GM23338 (cell line): ENCODE measurements at regions not wholly inside any gene's neighbourhood (a gene's known extent, or its start where the extent isn't known, plus 50 kb on each side); places are given as distances from the start of the nearest gene placed in this dataset.

Experiments used
- ATAC-seq: fragments of 200-7000 bp; cut with Tn5 transposase; 3 replicates; pipeline ENCODE4 v1.9.1; 2020
- DNase-seq: peaks from one replicate; pipeline ENCODE4 v3.0.0-alpha.2; 2015; ENCODE audit warnings: low spot score
- H2AFZ ChIP-seq: fragments of 200-600 bp; sonication (generic); 2 replicates; pipeline ENCODE4 v1.8.0; 2016; ENCODE audit warnings: antibody characterized with exemption, mild to moderate bottlenecking, moderate library complexity
- H3F3A ChIP-seq: fragments of 200-600 bp; sonication (generic); replicated peaks from 2 replicates; pipeline ENCODE4 v1.8.0; 2017; ENCODE audit warnings: antibody characterized with exemption, mixed run types, low read depth
- H3K27ac ChIP-seq: fragments of 200-600 bp; sonication (generic); 2 replicates; pipeline ENCODE4 v1.6.1; 2016; ENCODE audit warnings: low read depth
- H3K27me3 ChIP-seq: fragments of 200-600 bp; sonication (generic); 2 replicates; pipeline ENCODE4 v1.8.0; 2016; ENCODE audit warnings: mild to moderate bottlenecking, mixed run types, moderate library complexity; ENCODE audit not compliant: insufficient read depth
- H3K36me3 ChIP-seq: fragments of 200-600 bp; sonication (generic); 2 replicates; pipeline ENCODE4 v1.8.0; 2016; ENCODE audit warnings: mild to moderate bottlenecking; ENCODE audit not compliant: insufficient read depth
- H3K4me1 ChIP-seq: fragments of 200-600 bp; sonication (generic); 2 replicates; pipeline ENCODE4 v1.8.0; 2016; ENCODE audit warnings: mild to moderate bottlenecking, moderate library complexity; ENCODE audit not compliant: insufficient read depth
- H3K4me2 ChIP-seq: fragments of 200-600 bp; sonication (generic); 2 replicates; pipeline ENCODE4 v1.7.1; 2017; ENCODE audit warnings: mixed run types
- H3K4me3 ChIP-seq: fragments of 200-600 bp; sonication (generic); 2 replicates; pipeline ENCODE4 v1.6.1; 2016; ENCODE audit warnings: mixed run types
- H3K79me2 ChIP-seq: fragments of 200-600 bp; sonication (generic); replicated peaks from 2 replicates; pipeline ENCODE4 v1.8.0; 2017; ENCODE audit warnings: mild to moderate bottlenecking; ENCODE audit not compliant: insufficient read depth
- H3K9me2 ChIP-seq: fragments of 200-600 bp; sonication (generic); 2 replicates; pipeline ENCODE4 v1.8.0; 2017; ENCODE audit not compliant: insufficient read depth
- H4K20me1 ChIP-seq: fragments of 200-600 bp; sonication (generic); replicated peaks from 2 replicates; pipeline ENCODE4 v1.8.0; 2017; ENCODE audit warnings: mild to moderate bottlenecking; ENCODE audit not compliant: insufficient read depth
- H3K27ac Mint-ChIP-seq: 2 replicates; pipeline ENCODE4 v1.8.0; 2020; ENCODE audit warnings: inconsistent platforms, mild to moderate bottlenecking, moderate library complexity, mixed read lengths
- H3K27me3 Mint-ChIP-seq: 3 replicates; pipeline ENCODE4 v1.8.0; 2022; ENCODE audit warnings: low read depth, mild to moderate bottlenecking, moderate library complexity, mixed read lengths, inconsistent platforms; ENCODE audit not compliant: insufficient read depth, poor library complexity
- H3K36me3 Mint-ChIP-seq: 3 replicates; pipeline ENCODE4 v1.8.0; 2021; ENCODE audit warnings: low read depth, mild to moderate bottlenecking, inconsistent platforms, moderate library complexity, mixed read lengths
- H3K4me1 Mint-ChIP-seq: 3 replicates; pipeline ENCODE4 v1.8.0; 2020; ENCODE audit warnings: mild to moderate bottlenecking, inconsistent platforms, mixed read lengths
- H3K4me3 Mint-ChIP-seq: 3 replicates; pipeline ENCODE4 v1.8.0; 2021; ENCODE audit warnings: moderate library complexity, mild to moderate bottlenecking, inconsistent platforms, mixed read lengths
- H3K9me3 Mint-ChIP-seq: 3 replicates; pipeline ENCODE4 v1.8.0; 2020; ENCODE audit warnings: moderate library complexity, mild to moderate bottlenecking, inconsistent platforms, mixed read lengths
- EZH2 ChIP-seq: fragments of 200-600 bp; sonication (generic); IDR thresholded peaks from one replicate; pipeline ENCODE4 v1.8.0; 2017; ENCODE audit warnings: antibody characterized with exemption, mild to moderate bottlenecking, low read depth; ENCODE audit not compliant: unreplicated experiment
- EZH2phosphoT487 ChIP-seq: fragments of 200-600 bp; sonication (generic); IDR thresholded peaks from one replicate; pipeline ENCODE4 v1.8.1; 2018; ENCODE audit warnings: antibody characterized with exemption; ENCODE audit not compliant: unreplicated experiment
- JUNB ChIP-seq: IDR thresholded peaks from one replicate; pipeline ENCODE4 v1.6.1; 2016; ENCODE audit warnings: antibody characterized with exemption; ENCODE audit not compliant: unreplicated experiment
- POLR2AphosphoS5 ChIP-seq: IDR thresholded peaks from 2 replicates; pipeline ENCODE4 v1.6.1; 2016; ENCODE audit warnings: antibody characterized with exemption, low read depth
- ZNF331 ChIP-seq: fragments of 250-450 bp; sonication (Bioruptor Pico); IDR thresholded peaks from 2 replicates; pipeline ENCODE4 v1.5.0; 2020; ENCODE audit warnings: low read depth, mild to moderate bottlenecking, moderate library complexity
- TF ChIP-seq, protein P1 (sequence below), 2 experiments: fragments of 200-600 bp in 1 of 2; sonication (generic) in 1 of 2; conservative IDR thresholded peaks; 2 replicates each; pipeline versions ENCODE4 v1.5.1 to v1.6.1; 2016 to 2017; ENCODE audit warnings: antibody characterized with exemption in 2 of 2, low read depth in 2 of 2, mild to moderate bottlenecking in 2 of 2, moderate library complexity in 1 of 2
- TF ChIP-seq, protein P2 (sequence below): IDR thresholded peaks from 2 replicates; pipeline ENCODE4 v1.6.1; 2016; ENCODE audit warnings: antibody characterized with exemption
- TF ChIP-seq, protein P3 (sequence below): IDR thresholded peaks from one replicate; pipeline ENCODE4 v1.6.1; 2018; ENCODE audit warnings: antibody characterized with exemption; ENCODE audit not compliant: unreplicated experiment

DNA sequence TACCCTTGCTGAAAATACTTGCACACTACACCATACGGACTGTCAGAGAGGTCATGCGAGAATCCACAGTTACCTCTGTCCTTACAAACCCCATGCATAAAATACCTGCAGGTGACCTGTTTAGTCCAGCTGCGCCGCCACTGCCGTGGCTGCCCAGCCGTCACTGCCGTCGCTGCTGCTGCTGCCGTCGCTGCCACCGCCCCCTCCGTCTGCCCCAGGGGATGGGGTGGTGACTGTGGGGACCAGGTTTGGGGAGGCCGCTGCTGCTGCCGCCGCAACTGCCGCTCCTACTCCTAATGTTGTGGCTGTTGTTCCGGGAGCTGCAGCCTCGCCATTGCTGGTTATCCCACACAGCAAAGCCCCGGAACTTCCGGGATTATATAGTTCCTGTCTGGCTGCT is 141.8 kb upstream of the ZCCHC13 start (continued):
- TF ChIP-seq, protein P1, sequence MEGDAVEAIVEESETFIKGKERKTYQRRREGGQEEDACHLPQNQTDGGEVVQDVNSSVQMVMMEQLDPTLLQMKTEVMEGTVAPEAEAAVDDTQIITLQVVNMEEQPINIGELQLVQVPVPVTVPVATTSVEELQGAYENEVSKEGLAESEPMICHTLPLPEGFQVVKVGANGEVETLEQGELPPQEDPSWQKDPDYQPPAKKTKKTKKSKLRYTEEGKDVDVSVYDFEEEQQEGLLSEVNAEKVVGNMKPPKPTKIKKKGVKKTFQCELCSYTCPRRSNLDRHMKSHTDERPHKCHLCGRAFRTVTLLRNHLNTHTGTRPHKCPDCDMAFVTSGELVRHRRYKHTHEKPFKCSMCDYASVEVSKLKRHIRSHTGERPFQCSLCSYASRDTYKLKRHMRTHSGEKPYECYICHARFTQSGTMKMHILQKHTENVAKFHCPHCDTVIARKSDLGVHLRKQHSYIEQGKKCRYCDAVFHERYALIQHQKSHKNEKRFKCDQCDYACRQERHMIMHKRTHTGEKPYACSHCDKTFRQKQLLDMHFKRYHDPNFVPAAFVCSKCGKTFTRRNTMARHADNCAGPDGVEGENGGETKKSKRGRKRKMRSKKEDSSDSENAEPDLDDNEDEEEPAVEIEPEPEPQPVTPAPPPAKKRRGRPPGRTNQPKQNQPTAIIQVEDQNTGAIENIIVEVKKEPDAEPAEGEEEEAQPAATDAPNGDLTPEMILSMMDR (conservative IDR thresholded peaks at IDR 0.05; ENCODE audit: low read depth in 2 of 2): no peak
- TF ChIP-seq, protein P2, sequence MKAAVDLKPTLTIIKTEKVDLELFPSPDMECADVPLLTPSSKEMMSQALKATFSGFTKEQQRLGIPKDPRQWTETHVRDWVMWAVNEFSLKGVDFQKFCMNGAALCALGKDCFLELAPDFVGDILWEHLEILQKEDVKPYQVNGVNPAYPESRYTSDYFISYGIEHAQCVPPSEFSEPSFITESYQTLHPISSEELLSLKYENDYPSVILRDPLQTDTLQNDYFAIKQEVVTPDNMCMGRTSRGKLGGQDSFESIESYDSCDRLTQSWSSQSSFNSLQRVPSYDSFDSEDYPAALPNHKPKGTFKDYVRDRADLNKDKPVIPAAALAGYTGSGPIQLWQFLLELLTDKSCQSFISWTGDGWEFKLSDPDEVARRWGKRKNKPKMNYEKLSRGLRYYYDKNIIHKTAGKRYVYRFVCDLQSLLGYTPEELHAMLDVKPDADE: no peak
- TF ChIP-seq POLR2AphosphoS5: no peak
- no peak for TF ChIP-seq EZH2
- no peak for TF ChIP-seq JUNB
- no peak for TF ChIP-seq EZH2phosphoT487

DNA sequence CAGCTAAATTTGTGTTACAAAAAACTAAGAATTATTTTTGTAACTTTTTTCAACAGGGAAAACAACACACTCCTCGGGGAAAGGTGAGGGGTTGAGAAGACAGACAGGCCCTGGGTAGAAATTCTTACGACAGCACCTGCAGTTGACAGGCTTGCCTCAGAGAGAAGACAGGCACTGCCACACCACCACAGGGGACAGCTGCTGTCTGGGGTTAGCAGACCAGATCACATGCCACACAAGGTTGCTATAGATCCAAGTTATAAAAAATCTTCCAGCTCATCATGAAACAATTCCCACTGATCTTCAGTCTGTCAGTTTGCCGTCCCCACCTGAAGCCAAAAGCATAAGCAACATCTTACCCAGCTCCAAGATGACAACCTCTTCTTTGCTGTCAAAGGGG is 143.2 kb upstream of the ZCCHC13 start:
- no peak for ATAC-seq
- TF ChIP-seq ZNF331: no peak
- TF ChIP-seq, protein P3, sequence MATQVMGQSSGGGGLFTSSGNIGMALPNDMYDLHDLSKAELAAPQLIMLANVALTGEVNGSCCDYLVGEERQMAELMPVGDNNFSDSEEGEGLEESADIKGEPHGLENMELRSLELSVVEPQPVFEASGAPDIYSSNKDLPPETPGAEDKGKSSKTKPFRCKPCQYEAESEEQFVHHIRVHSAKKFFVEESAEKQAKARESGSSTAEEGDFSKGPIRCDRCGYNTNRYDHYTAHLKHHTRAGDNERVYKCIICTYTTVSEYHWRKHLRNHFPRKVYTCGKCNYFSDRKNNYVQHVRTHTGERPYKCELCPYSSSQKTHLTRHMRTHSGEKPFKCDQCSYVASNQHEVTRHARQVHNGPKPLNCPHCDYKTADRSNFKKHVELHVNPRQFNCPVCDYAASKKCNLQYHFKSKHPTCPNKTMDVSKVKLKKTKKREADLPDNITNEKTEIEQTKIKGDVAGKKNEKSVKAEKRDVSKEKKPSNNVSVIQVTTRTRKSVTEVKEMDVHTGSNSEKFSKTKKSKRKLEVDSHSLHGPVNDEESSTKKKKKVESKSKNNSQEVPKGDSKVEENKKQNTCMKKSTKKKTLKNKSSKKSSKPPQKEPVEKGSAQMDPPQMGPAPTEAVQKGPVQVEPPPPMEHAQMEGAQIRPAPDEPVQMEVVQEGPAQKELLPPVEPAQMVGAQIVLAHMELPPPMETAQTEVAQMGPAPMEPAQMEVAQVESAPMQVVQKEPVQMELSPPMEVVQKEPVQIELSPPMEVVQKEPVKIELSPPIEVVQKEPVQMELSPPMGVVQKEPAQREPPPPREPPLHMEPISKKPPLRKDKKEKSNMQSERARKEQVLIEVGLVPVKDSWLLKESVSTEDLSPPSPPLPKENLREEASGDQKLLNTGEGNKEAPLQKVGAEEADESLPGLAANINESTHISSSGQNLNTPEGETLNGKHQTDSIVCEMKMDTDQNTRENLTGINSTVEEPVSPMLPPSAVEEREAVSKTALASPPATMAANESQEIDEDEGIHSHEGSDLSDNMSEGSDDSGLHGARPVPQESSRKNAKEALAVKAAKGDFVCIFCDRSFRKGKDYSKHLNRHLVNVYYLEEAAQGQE: no peak
- no peak for TF ChIP-seq EZH2
- no peak overlapping the region for H3K27ac ChIP-seq
- Mint-ChIP-seq H3K4me3 (no peak overlapping the region), H3K27me3 (no peaks in the 10 kb centered on the region), H3K9me3 (peaks cover 23% of the 10 kb centered on the region), H3K36me3 (peaks cover 51% of the 10 kb centered on the region), H3K27ac (no peak overlapping the region), H3K4me1 (no peaks in the 10 kb centered on the region)
- no peak overlapping the region for H3K4me2 ChIP-seq
- H3K36me3 ChIP-seq: no peaks in the 10 kb centered on the region
- no peaks in the 10 kb centered on the region for H3K4me1 ChIP-seq
- no peaks in the 10 kb centered on the region for H3K79me2 ChIP-seq
- H3F3A ChIP-seq: no peaks in the 10 kb centered on the region
- H3K4me3 ChIP-seq: no peak overlapping the region
- H3K27me3 ChIP-seq: no peaks in the 10 kb centered on the region
- no peak for DNase-seq
- H3K9me2 ChIP-seq: no peaks in the 10 kb centered on the region
- H2AFZ ChIP-seq: no peak overlapping the region
- no peaks in the 10 kb centered on the region for H4K20me1 ChIP-seq
